OCI-LY7 (cell line): ENCODE measurements at regions not wholly inside any gene's neighbourhood (a gene's known extent, or its start where the extent isn't known, plus 50 kb on each side); places are given as distances from the start of the nearest gene placed in this dataset.

Source experiments
- BruUV-seq: library from RNA; stranded (reverse); fragments of 400-500 nt; replicated peaks from 2 replicates; lab custom pipeline; 2021; lab: Mats Ljungman, UMichigan
- CTCF ChIA-PET: fragments of 300-600 bp; sonication (Branson Sonifier 250); formaldehyde crosslinking; loops from one replicate; lab custom pipeline; 2022; ENCODE audit warnings: antibody characterized with exemption; ENCODE audit not compliant: unreplicated experiment; lab: Charles Lee
- POLR2A ChIA-PET: fragments of 300-600 bp; sonication (Branson Sonifier 250); formaldehyde crosslinking; loops from one replicate; lab custom pipeline; 2022; ENCODE audit warnings: antibody characterized with exemption; lab: Charles Lee
- DNase-seq: peaks from one replicate; pipeline ENCODE4 v3.0.0-alpha.2; 2015; ENCODE audit warnings: low spot score
- H2AFZ ChIP-seq: fragments of 200-600 bp; sonication (generic), shearing (Covaris generic); 2 replicates; pipeline ENCODE4 v1.6.1; 2014; ENCODE audit warnings: mild to moderate bottlenecking, antibody characterized with exemption, low read length, moderate library complexity
- H3K27ac ChIP-seq: fragments of 200-600 bp; sonication (generic); 2 replicates; pipeline ENCODE4 v1.5.1; 2014; ENCODE audit warnings: mixed run types, low read depth, mild to moderate bottlenecking, moderate library complexity, low read length, inconsistent platforms; ENCODE audit not compliant: poor library complexity, severe bottlenecking
- H3K36me3 ChIP-seq: fragments of 200-600 bp; sonication (generic); 2 replicates; pipeline ENCODE4 v1.6.1; 2014; ENCODE audit warnings: mild to moderate bottlenecking, antibody characterized with exemption, low read length, moderate library complexity, mixed read lengths; ENCODE audit not compliant: insufficient read depth
- H3K4me1 ChIP-seq: fragments of 200-600 bp; sonication (generic); 2 replicates; pipeline ENCODE4 v1.5.1; 2014; ENCODE audit warnings: mild to moderate bottlenecking, low read length; ENCODE audit not compliant: insufficient read depth, poor library complexity, severe bottlenecking
- H3K4me2 ChIP-seq: fragments of 200-600 bp; sonication (generic); 2 replicates; pipeline ENCODE4 v1.6.1; 2014; ENCODE audit warnings: mild to moderate bottlenecking, low read length
- H3K4me3 ChIP-seq: fragments of 200-600 bp; sonication (generic); 2 replicates; pipeline ENCODE4 v1.5.1; 2014; ENCODE audit warnings: mild to moderate bottlenecking, low read depth, low read length; ENCODE audit not compliant: poor library complexity, severe bottlenecking
- H3K79me2 ChIP-seq: fragments of 200-600 bp; sonication (generic); 2 replicates; pipeline ENCODE4 v1.6.1; 2016; ENCODE audit warnings: low read depth, mild to moderate bottlenecking, low read length, moderate library complexity, mixed read lengths; ENCODE audit not compliant: insufficient read depth
- H3K9me2 ChIP-seq: fragments of 200-600 bp; sonication (generic); 2 replicates; pipeline ENCODE4 v1.6.1; 2016; ENCODE audit warnings: mild to moderate bottlenecking, low read length, mixed read lengths; ENCODE audit not compliant: insufficient read depth
- H3K9me3 ChIP-seq: fragments of 200-600 bp; sonication (generic); 2 replicates; pipeline ENCODE4 v1.6.1; 2014; ENCODE audit warnings: mild to moderate bottlenecking, mixed run types, low read length, mixed read lengths
- H4K20me1 ChIP-seq: fragments of 200-600 bp; sonication (generic); 2 replicates; pipeline ENCODE4 v1.6.1; 2014; ENCODE audit warnings: mild to moderate bottlenecking, antibody characterized with exemption, low read length, moderate library complexity, mixed read lengths; ENCODE audit not compliant: insufficient read depth
- EZH2phosphoT487 ChIP-seq: fragments of 200-600 bp; sonication (generic); IDR thresholded peaks from 2 replicates; pipeline ENCODE4 v1.6.1; 2018; ENCODE audit warnings: low read depth, borderline replicate concordance, mild to moderate bottlenecking, mixed run types, antibody characterized with exemption, low read length, moderate library complexity, mixed read lengths
- intact Hi-C: fragments of 100-400 bp; cut with micrococcal nuclease; formaldehyde crosslinking; loops from one replicate; pipeline ENCODE4 v1.10.0; 2022; ENCODE audit not compliant: unreplicated experiment
- TF ChIP-seq, protein P1 (sequence below): fragments of 200-600 bp; sonication (generic); conservative IDR thresholded peaks from 2 replicates; pipeline ENCODE4 v1.5.1; 2014; ENCODE audit warnings: mild to moderate bottlenecking, antibody characterized with exemption, low read length, moderate library complexity, mixed read lengths

DNA sequence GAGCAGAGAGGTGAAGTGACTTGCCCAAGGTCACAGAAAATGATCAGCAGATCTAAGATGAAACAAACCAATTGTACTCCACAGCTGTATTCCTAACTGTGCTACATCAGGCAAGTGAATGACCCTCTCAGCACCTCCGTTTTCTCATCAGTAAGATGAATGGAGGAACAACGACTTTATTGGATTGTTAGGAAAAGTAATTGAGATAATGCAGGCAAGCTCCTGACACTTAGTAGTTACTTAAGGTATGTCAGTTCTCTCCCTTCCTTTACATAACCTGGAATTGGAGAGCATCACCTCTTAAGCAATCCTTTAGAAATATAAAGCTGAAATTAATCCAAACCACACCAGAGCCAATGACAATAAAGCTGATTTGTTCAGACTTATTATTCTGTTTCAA lies 451.2 kb upstream of the CD180 start:
- Histone ChIP-seq H3K4me3 (no peak overlapping the region), H3K9me3 (no peaks in the 10 kb centered on the region), H4K20me1 (no peaks in the 10 kb centered on the region), H3K4me1 (no peaks in the 10 kb centered on the region), H3K79me2 (no peaks in the 10 kb centered on the region), H3K36me3 (no peaks in the 10 kb centered on the region), H2AFZ (no peak overlapping the region), H3K4me2 (no peak overlapping the region), H3K27ac (no peak overlapping the region), H3K9me2 (no peaks in the 10 kb centered on the region)
- TF ChIP-seq, protein P1, sequence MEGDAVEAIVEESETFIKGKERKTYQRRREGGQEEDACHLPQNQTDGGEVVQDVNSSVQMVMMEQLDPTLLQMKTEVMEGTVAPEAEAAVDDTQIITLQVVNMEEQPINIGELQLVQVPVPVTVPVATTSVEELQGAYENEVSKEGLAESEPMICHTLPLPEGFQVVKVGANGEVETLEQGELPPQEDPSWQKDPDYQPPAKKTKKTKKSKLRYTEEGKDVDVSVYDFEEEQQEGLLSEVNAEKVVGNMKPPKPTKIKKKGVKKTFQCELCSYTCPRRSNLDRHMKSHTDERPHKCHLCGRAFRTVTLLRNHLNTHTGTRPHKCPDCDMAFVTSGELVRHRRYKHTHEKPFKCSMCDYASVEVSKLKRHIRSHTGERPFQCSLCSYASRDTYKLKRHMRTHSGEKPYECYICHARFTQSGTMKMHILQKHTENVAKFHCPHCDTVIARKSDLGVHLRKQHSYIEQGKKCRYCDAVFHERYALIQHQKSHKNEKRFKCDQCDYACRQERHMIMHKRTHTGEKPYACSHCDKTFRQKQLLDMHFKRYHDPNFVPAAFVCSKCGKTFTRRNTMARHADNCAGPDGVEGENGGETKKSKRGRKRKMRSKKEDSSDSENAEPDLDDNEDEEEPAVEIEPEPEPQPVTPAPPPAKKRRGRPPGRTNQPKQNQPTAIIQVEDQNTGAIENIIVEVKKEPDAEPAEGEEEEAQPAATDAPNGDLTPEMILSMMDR = no peak
- no peak for TF ChIP-seq EZH2phosphoT487
- ChIA-PET CTCF (interaction anchor here (0.6 kb wide), 1 partner anchor 249 kb away, joined by 5 read pairs; no protein-coding TSS in a partner anchor), POLR2A (no interaction called here)
- intact Hi-C loops = no loop called here
- DNase-seq = no peak
- no TSS peak for BruUV-seq

DNA sequence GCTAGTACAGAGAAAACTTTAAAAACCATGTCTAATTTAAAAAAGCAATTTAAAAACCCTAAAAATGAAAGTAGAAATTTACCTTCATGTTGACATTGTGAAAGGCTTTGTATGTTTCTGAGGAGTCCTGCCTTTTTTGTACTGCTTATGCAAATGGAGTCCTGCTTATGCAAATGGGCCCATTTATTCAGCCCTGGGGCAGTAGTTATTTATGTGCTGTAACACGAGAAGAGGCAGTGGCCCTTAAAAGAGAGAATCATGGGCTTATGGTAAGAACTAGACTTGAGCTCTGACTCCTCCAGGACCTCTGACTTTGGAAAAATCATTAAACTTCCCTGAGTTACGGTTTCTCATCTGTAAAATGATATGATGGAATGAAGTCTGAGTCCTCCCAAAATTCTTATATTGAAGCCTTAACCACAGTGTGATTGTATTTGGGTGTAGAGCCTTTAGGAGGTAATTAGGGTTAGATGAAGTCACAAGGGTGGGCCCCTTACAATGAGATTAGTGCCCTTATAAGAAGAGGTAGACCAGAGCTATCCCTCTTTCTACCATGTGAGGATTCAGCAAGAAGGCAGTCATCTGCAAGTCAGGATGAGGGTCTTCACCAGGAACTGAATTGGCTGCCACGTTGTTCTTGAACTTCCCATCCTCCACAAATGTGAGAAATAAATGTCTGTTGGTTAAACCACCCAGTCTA lies 447.8 kb upstream of the CD180 start:
- H3K9me2 ChIP-seq = no peaks in the 10 kb centered on the region
- no peak overlapping the region for H3K27ac ChIP-seq
- DNase-seq = no peak
- no peak overlapping the region for H3K4me2 ChIP-seq
- no peak overlapping the region for H3K4me3 ChIP-seq
- H2AFZ ChIP-seq = no peak overlapping the region
- CTCF ChIA-PET = no interaction called here
- H4K20me1 ChIP-seq = no peaks in the 10 kb centered on the region
- no TSS peak for BruUV-seq
- TF ChIP-seq EZH2phosphoT487 = no peak
- TF ChIP-seq, protein P1 = no peak
- no peaks in the 10 kb centered on the region for H3K36me3 ChIP-seq
- H3K9me3 ChIP-seq = no peaks in the 10 kb centered on the region
- POLR2A ChIA-PET = no interaction called here
- no peaks in the 10 kb centered on the region for H3K79me2 ChIP-seq
- intact Hi-C loops = no loop called here
- H3K4me1 ChIP-seq = no peaks in the 10 kb centered on the region

DNA sequence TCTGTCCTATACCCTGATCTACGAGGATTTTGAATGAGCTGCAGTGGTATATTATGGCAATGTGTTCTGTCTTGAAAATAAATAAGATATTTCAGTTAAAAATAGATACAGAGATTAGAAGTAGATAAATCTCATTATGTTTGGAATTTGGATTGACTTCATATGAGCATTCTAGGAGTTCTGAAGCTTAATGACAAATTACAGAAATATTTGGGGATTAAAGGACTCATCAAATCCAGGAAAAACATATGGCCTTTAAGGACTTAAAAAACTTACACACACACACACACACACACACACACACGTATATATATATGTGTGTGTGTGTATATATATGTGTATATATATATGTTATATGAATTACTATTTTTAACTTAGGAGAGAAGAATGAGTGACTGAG lies 446.9 kb upstream of the CD180 start:
- intact Hi-C loops = no loop called here

More for the DNA sequence above, 446.9 kb upstream of the CD180 start:
- TF ChIP-seq EZH2phosphoT487 = no peak
- Histone ChIP-seq H4K20me1 (no peaks in the 10 kb centered on the region), H3K9me2 (no peaks in the 10 kb centered on the region), H3K79me2 (no peaks in the 10 kb centered on the region), H2AFZ (no peak overlapping the region), H3K4me1 (no peaks in the 10 kb centered on the region), H3K4me2 (no peak overlapping the region), H3K9me3 (no peaks in the 10 kb centered on the region), H3K4me3 (no peak overlapping the region), H3K27ac (no peak overlapping the region), H3K36me3 (no peaks in the 10 kb centered on the region)
- CTCF ChIA-PET = no interaction called here
- POLR2A ChIA-PET = no interaction called here
- DNase-seq = no peak
- no TSS peak for BruUV-seq
